ENCODE measurements at regions not wholly inside any gene's neighbourhood (a gene's known extent, or its start where the extent isn't known, plus 50 kb on each side); places are given as distances from the start of the nearest gene placed in this dataset.

DNA sequence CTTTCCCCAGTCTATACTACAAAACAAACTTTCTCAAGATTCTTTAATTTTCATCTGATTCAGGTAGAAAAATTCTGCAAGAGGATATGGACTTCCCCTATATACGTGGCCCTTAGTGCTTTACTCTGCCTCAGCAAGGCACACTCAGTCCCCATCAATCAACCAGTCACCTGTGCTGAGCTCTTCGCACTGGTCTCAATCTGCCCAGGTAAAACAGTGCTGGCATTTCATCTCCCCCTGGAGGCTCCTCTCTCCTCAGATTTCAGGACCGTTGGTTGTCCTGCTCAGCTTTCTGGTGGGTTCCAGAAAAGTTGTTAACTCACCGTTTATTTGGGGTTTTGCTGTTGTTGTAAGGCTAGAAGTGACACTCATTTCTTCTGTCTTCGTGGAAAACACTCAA, 518.1 kb downstream of the TRIML1 start:
- H3K4me3 ChIP-seq = no peak overlapping the region
- 86% methylated on average over 5 of the region's 5 CpGs for WGBS (ENCODE audit: missing lambda C conversion rate)
- POLR2A ChIA-PET = no interaction called here
- no peak for DNase-seq (ENCODE audit: low read depth in 1 of 2, low spot score in 1 of 2)
- H3K27ac ChIP-seq = no peak overlapping the region
- TF ChIP-seq RCOR1 (IDR thresholded peaks at IDR 0.05; ENCODE audit: low read depth, low read length) (no peak), RARB (CRISPR knock-in tag; IDR thresholded peaks at IDR 0.05) (no peak), ZNF302 (CRISPR knock-in tag; IDR thresholded peaks at IDR 0.05) (no peak), RFX5 (IDR thresholded peaks at IDR 0.05) (no peak), NFE2L2 (conservative IDR thresholded peaks at IDR 0.05; ENCODE audit: low read length) (no peak), CBX2 (IDR thresholded peaks at IDR 0.05; ENCODE audit: borderline replicate concordance, low read depth) (no peak), FOSB (CRISPR knock-in tag; IDR thresholded peaks at IDR 0.05) (no peak), POLR2A (IDR thresholded peaks at IDR 0.05; ENCODE audit: low read length) (no peak), CHD4 (IDR thresholded peaks at IDR 0.05; ENCODE audit: borderline replicate concordance) (no peak), MYC (IDR thresholded peaks at IDR 0.05; ENCODE audit: borderline replicate concordance, low read length) (no peak), MAZ (IDR thresholded peaks at IDR 0.05; ENCODE audit: borderline replicate concordance, low read depth, low read length) (no peak), HOXB13 (CRISPR knock-in tag; IDR thresholded peaks at IDR 0.05; ENCODE audit: low read depth) (no peak)
- TF ChIP-seq, protein P1, sequence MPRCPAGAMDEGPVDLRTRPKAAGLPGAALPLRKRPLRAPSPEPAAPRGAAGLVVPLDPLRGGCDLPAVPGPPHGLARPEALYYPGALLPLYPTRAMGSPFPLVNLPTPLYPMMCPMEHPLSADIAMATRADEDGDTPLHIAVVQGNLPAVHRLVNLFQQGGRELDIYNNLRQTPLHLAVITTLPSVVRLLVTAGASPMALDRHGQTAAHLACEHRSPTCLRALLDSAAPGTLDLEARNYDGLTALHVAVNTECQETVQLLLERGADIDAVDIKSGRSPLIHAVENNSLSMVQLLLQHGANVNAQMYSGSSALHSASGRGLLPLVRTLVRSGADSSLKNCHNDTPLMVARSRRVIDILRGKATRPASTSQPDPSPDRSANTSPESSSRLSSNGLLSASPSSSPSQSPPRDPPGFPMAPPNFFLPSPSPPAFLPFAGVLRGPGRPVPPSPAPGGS (IDR thresholded peaks at IDR 0.05) = no peak
- TF ChIP-seq, protein P2, sequence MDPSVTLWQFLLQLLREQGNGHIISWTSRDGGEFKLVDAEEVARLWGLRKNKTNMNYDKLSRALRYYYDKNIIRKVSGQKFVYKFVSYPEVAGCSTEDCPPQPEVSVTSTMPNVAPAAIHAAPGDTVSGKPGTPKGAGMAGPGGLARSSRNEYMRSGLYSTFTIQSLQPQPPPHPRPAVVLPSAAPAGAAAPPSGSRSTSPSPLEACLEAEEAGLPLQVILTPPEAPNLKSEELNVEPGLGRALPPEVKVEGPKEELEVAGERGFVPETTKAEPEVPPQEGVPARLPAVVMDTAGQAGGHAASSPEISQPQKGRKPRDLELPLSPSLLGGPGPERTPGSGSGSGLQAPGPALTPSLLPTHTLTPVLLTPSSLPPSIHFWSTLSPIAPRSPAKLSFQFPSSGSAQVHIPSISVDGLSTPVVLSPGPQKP (IDR thresholded peaks at IDR 0.05; ENCODE audit: low read depth, low read length) = no peak
- TF ChIP-seq, protein P3, sequence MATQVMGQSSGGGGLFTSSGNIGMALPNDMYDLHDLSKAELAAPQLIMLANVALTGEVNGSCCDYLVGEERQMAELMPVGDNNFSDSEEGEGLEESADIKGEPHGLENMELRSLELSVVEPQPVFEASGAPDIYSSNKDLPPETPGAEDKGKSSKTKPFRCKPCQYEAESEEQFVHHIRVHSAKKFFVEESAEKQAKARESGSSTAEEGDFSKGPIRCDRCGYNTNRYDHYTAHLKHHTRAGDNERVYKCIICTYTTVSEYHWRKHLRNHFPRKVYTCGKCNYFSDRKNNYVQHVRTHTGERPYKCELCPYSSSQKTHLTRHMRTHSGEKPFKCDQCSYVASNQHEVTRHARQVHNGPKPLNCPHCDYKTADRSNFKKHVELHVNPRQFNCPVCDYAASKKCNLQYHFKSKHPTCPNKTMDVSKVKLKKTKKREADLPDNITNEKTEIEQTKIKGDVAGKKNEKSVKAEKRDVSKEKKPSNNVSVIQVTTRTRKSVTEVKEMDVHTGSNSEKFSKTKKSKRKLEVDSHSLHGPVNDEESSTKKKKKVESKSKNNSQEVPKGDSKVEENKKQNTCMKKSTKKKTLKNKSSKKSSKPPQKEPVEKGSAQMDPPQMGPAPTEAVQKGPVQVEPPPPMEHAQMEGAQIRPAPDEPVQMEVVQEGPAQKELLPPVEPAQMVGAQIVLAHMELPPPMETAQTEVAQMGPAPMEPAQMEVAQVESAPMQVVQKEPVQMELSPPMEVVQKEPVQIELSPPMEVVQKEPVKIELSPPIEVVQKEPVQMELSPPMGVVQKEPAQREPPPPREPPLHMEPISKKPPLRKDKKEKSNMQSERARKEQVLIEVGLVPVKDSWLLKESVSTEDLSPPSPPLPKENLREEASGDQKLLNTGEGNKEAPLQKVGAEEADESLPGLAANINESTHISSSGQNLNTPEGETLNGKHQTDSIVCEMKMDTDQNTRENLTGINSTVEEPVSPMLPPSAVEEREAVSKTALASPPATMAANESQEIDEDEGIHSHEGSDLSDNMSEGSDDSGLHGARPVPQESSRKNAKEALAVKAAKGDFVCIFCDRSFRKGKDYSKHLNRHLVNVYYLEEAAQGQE (IDR thresholded peaks at IDR 0.05) = no peak
- H3K4me1 ChIP-seq = peaks cover under 1% of the 10 kb centered on the region; the same call in 2 of the 3 replicates
- no peaks in the 10 kb centered on the region for H3K9me3 ChIP-seq
- ATAC-seq = no peak
- FAIRE-seq = no peak
- H3K4me2 ChIP-seq = no peak overlapping the region
- CTCF ChIA-PET = no interaction called here

DNA sequence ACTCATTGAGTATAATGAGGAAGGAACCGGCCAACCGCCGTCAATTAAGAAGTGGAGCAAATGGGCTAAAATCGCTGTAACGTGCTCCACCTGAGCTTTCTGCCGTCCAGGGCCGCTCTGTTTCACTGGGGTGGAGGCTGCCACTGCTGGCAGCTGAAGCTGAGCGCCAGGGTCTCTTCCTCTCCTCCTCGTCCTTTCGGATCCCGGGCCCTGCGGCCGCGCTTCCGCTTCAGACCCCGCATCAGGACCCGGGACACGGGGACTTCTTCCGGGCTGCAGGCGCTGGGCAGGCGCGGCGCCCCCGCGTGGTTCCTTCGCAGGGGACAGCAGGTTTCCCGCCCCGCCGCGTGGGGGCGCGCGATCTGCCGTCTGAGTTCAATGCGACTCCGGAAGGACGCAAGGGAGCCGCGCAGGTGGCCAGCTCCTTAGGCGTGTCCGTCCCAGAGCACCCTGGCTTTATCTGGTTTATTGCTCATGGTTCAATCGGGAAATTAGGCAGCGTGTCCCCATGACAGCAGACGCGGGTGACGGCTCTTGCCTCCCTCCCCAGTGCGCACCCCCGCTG, 519.8 kb downstream of the TRIML1 start:
- no peak overlapping the region for H3K4me3 ChIP-seq
- ATAC-seq (no peak), DNase-seq (ENCODE audit: low read depth in 1 of 2, low spot score in 1 of 2) (no peak), FAIRE-seq (no peak)
- TF ChIP-seq TFCP2L1 (CRISPR knock-in tag; IDR thresholded peaks at IDR 0.05) (no peak), MAZ (IDR thresholded peaks at IDR 0.05; ENCODE audit: borderline replicate concordance, low read depth, low read length) (no peak), ZC3H11A (IDR thresholded peaks at IDR 0.05) (no peak)
- POLR2A ChIA-PET = no interaction called here
- WGBS (ENCODE audit: missing lambda C conversion rate) = 93% methylated on average over 39 of the region's 48 CpGs
- H3K27ac ChIP-seq = no peak overlapping the region
- H3K9me3 ChIP-seq = no peaks in the 10 kb centered on the region
- CTCF ChIA-PET = no interaction called here
- no peaks in the 10 kb centered on the region for H3K4me1 ChIP-seq
- H3K4me2 ChIP-seq = no peak overlapping the region

DNA sequence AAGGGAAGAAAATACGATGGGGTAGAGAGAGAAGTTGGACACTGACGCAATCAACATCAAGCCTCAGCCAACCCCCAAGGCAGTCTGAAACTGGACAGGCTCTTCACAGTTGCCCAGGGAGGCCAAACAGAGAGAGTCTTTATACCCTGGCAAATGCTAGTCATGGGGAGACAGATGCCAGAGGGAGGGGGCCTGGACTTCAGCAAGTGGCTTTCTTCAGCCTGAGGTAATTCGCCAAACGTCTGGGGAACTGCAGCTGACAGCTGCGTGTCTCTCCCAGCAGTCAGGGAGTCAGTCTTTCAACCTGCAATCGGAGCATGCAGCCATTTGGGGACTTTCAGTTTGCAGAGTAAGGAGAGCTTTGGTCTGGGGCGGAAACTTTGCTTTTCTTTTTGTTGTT, 521.6 kb downstream of the TRIML1 start:
- no peak for ATAC-seq
- Histone ChIP-seq H3K4me3 (no peak overlapping the region), H3K27ac (no peak overlapping the region), H3K4me1 (no peaks in the 10 kb centered on the region), H3K4me2 (no peak overlapping the region), H3K9me3 (no peaks in the 10 kb centered on the region)
- no peak for DNase-seq (ENCODE audit: low read depth in 1 of 2, low spot score in 1 of 2)
- no peak for TF ChIP-seq ZC3H11A (IDR thresholded peaks at IDR 0.05)
- TF ChIP-seq, protein P4, sequence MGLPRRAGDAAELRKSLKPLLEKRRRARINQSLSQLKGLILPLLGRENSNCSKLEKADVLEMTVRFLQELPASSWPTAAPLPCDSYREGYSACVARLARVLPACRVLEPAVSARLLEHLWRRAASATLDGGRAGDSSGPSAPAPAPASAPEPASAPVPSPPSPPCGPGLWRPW (IDR thresholded peaks at IDR 0.05) = no peak
- TF ChIP-seq EP300 (IDR thresholded peaks at IDR 0.05) = no peak
- TF ChIP-seq CHD2 (IDR thresholded peaks at IDR 0.05; ENCODE audit: low read length, partially characterized antibody) = no peak
- no peak for TF ChIP-seq HDAC2 (IDR thresholded peaks at IDR 0.05)
- TF ChIP-seq EHMT2 (IDR thresholded peaks at IDR 0.05; ENCODE audit: low read depth) = no peak
- POLR2A ChIA-PET = no interaction called here
- CTCF ChIA-PET = interaction anchor here (0.6 kb wide), 2 partner anchors 62 to 1194 kb away, joined by 3 to 5 read pairs; no protein-coding TSS in a partner anchor
- 93% methylated on average over 7 of the region's 7 CpGs for WGBS (ENCODE audit: missing lambda C conversion rate)
- FAIRE-seq = no peak

Measured in A549 (cell line).